HepG2 (cell line): ENCODE measurements at regions not wholly inside any gene's neighbourhood (a gene's known extent, or its start where the extent isn't known, plus 50 kb on each side); places are given as distances from the start of the nearest gene placed in this dataset.

Experiments
- CENPT ChIP-seq: sonication (generic); formaldehyde crosslinking; IDR thresholded peaks from 2 replicates; pipeline ENCODE4 v1.8.0; 2022; ENCODE audit warnings: low read depth, mild to moderate bottlenecking, moderate library complexity, missing genetic modification reagents
- CTCF ChIP-seq: sonication (generic); formaldehyde crosslinking; IDR thresholded peaks from 2 replicates; pipeline ENCODE4 v1.5.0; 2020; ENCODE audit warnings: mild to moderate bottlenecking, missing genetic modification reagents, moderate library complexity
- NFIB ChIP-seq: sonication (generic); formaldehyde crosslinking; IDR thresholded peaks from 2 replicates; pipeline ENCODE4 v1.9.0; 2021; ENCODE audit warnings: missing genetic modification reagents, mild to moderate bottlenecking, borderline replicate concordance
- NFRKB ChIP-seq: fragments of 450-650 bp; IDR thresholded peaks from 2 replicates; pipeline ENCODE4 v1.6.1; 2017
- POLR2A ChIP-seq, 2 experiments: IDR thresholded peaks; 2 replicates each; pipeline ENCODE4 v1.6.1; 2011; ENCODE audit warnings: low read depth in 2 of 2, low read length in 2 of 2, mild to moderate bottlenecking in 1 of 2, moderate library complexity in 1 of 2; ENCODE audit not compliant: insufficient read depth in 1 of 2
- RAD21 ChIP-seq: fragments of 450-650 bp; formaldehyde crosslinking; IDR thresholded peaks from 2 replicates; pipeline ENCODE4 v1.5.0; 2020; ENCODE audit warnings: mild to moderate bottlenecking
- SMC3 ChIP-seq: IDR thresholded peaks from 2 replicates; pipeline ENCODE4 v1.6.1; 2011; ENCODE audit warnings: low read length, improper control_type of control experiment
- USF2 ChIP-seq, 2 experiments: sonication (generic) in 1 of 2; formaldehyde crosslinking in 1 of 2; IDR thresholded peaks; 2 replicates each; pipeline versions ENCODE4 v1.5.1 to v1.6.1; 2011 to 2020; ENCODE audit warnings: borderline replicate concordance in 1 of 2, low read depth in 1 of 2, low read length in 1 of 2, mild to moderate bottlenecking in 1 of 2, missing genetic modification reagents in 1 of 2, moderate library complexity in 1 of 2
- ZNF230 ChIP-seq: sonication (generic); formaldehyde crosslinking; IDR thresholded peaks from 2 replicates; pipeline ENCODE4 v1.4.0; 2020; ENCODE audit warnings: mild to moderate bottlenecking, missing genetic modification reagents

- no peak for TF ChIP-seq CTCF (CRISPR knock-in tag)
- TF ChIP-seq CENPT (CRISPR knock-in tag): no peak
- no peak for TF ChIP-seq USF2 (IDR thresholded peaks at IDR 0.05; ENCODE audit: low read depth, low read length)
- no peak for TF ChIP-seq USF2 (CRISPR knock-in tag; IDR thresholded peaks at IDR 0.05; ENCODE audit: borderline replicate concordance)
- TF ChIP-seq NFRKB: no peak
- TF ChIP-seq RAD21 (CRISPR knock-in tag): no peak
- no peak for TF ChIP-seq SMC3
- no peak for TF ChIP-seq POLR2A (IDR thresholded peaks at IDR 0.05; ENCODE audit: insufficient read depth in 1 of 2, low read depth in 2 of 2, low read length in 2 of 2)
- no peak for TF ChIP-seq ZNF230 (CRISPR knock-in tag)
- TF ChIP-seq NFIB (CRISPR knock-in tag): no peak
Measured at GRCh38 chr3:117350371-117350770, 640.8 kb downstream of the TUSC7 start.
